Left ventricle myocardium inferior (tissue), 1 donor: ENCODE measurements at regions not wholly inside any gene's neighbourhood (a gene's known extent, or its start where the extent isn't known, plus 50 kb on each side); places are given as distances from the start of the nearest gene placed in this dataset.

ENCODE experiments used
- DNase-seq: peaks from one replicate; pipeline ENCODE4 v3.0.0-alpha.2; 2020
- H3K27ac ChIP-seq: fragments of 200-600 bp; replicated peaks from 2 replicates; pipeline ENCODE4 v1.8.0; 2021
- H3K27me3 ChIP-seq: fragments of 200-600 bp; 2 replicates; pipeline ENCODE4 v1.8.0; 2021; ENCODE audit warnings: low read depth
- H3K36me3 ChIP-seq: fragments of 200-600 bp; 2 replicates; pipeline ENCODE4 v1.8.0; 2021
- H3K4me1 ChIP-seq: fragments of 200-600 bp; 2 replicates; pipeline ENCODE4 v1.8.0; 2021
- H3K4me3 ChIP-seq: fragments of 200-600 bp; 2 replicates; pipeline ENCODE4 v1.8.0; 2021; ENCODE audit warnings: mild to moderate bottlenecking, moderate library complexity
- H3K9me3 ChIP-seq: fragments of 200-600 bp; replicated peaks from 2 replicates; pipeline ENCODE4 v1.8.0; 2021
- CTCF ChIP-seq: fragments of 200-600 bp; IDR thresholded peaks from 2 replicates; pipeline ENCODE4 v1.8.0; 2021; ENCODE audit warnings: antibody characterized with exemption, mild to moderate bottlenecking, borderline replicate concordance
- intact Hi-C: fragments of 100-400 bp; cut with micrococcal nuclease; formaldehyde crosslinking; loops from one replicate; pipeline ENCODE4 v1.11.0; 2022
- donor health status: DM: no; HTN: yes; CAD: no; lungs with severe emphysema.

DNA sequence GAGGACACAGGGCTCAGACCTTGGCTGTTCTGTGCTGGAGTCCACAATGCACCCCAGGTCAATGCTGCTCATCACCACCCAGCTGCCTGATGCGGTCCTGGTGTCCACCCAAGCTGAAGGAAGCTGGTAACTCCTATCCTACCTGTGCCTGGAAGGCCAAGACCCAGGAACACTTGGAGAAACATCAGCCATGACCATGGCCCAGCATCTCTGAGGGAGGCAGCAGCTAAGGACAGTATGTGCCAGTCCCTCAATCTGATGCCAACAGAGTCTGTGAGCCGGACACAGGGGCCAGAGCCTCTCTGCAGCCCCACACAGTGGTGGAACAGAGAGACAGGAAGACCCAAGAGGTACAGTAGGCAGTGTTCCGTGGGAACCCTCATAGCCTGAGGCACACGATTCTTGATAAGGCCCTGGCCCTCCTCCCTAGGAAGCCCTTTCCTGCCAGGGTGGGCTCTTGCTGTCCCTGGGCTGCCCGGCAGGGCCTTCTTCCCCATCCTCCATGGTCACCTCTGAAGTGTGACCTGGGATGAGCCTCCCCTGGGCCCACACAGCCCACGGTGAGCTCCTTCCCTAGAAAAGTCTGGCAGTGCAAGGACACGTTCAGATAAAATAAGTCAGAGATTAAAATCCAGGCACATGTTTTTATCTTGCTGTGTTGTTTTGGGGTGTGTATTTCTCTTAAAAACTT is 170.7 kb downstream of the THBS2 start:
- H3K4me1 ChIP-seq = no peaks in the 10 kb centered on the region
- no peak overlapping the region for H3K4me3 ChIP-seq
- TF ChIP-seq CTCF = no peak
- peaks cover 10% of the 10 kb centered on the region for H3K27me3 ChIP-seq
- no peak overlapping the region for H3K27ac ChIP-seq
- no peak for DNase-seq
- intact Hi-C loops = no loop called here
- no peaks in the 10 kb centered on the region for H3K36me3 ChIP-seq
- H3K9me3 ChIP-seq = peaks cover 10% of the 10 kb centered on the region

GRCh38 chr6:169082093-169082492 is 171.6 kb downstream of the THBS2 start:
- intact Hi-C loops = no loop called here
- H3K4me1 ChIP-seq = no peaks in the 10 kb centered on the region
- DNase-seq = no peak
- H3K27me3 ChIP-seq = peaks cover 16% of the 10 kb centered on the region
- peaks cover 10% of the 10 kb centered on the region for H3K9me3 ChIP-seq
- H3K4me3 ChIP-seq = no peak overlapping the region
- no peaks in the 10 kb centered on the region for H3K36me3 ChIP-seq
- no peak overlapping the region for H3K27ac ChIP-seq
- TF ChIP-seq CTCF = no peak

DNA sequence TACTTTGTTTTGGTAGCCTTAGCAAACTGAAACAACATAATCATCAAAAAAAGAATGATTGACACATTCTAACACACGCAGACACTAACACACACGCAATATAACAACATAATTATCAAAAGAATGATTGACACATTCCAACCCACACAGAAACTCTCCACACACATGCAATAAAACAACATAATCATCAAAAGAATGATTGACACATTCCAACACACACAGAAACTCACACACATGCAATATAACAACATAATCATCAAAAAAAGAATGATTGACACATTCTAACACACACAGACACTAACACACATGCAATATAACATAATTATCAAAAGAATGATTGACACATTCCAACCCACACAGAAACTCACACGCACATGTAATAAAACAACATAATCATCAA is 172.4 kb downstream of the THBS2 start:
- DNase-seq = no peak
- TF ChIP-seq CTCF = no peak
- intact Hi-C loops = no loop called here

GRCh38 chr6:169079650-169080049 is 174.0 kb downstream of the THBS2 start:
- no peaks in the 10 kb centered on the region for H3K36me3 ChIP-seq
- peaks cover 10% of the 10 kb centered on the region for H3K9me3 ChIP-seq
- H3K27me3 ChIP-seq = peaks cover 18% of the 10 kb centered on the region
- no peak for TF ChIP-seq CTCF
- H3K4me3 ChIP-seq = no peak overlapping the region
- DNase-seq = no peak
- intact Hi-C loops = no loop called here
- H3K27ac ChIP-seq = no peak overlapping the region
- H3K4me1 ChIP-seq = peaks cover 1% of the 10 kb centered on the region

More for the DNA sequence above, 172.4 kb downstream of the THBS2 start:
- peaks cover 18% of the 10 kb centered on the region for H3K27me3 ChIP-seq
- no peaks in the 10 kb centered on the region for H3K36me3 ChIP-seq
- peaks cover 10% of the 10 kb centered on the region for H3K9me3 ChIP-seq
- H3K4me3 ChIP-seq = no peak overlapping the region
- H3K27ac ChIP-seq = no peak overlapping the region
- H3K4me1 ChIP-seq = no peaks in the 10 kb centered on the region

DNA sequence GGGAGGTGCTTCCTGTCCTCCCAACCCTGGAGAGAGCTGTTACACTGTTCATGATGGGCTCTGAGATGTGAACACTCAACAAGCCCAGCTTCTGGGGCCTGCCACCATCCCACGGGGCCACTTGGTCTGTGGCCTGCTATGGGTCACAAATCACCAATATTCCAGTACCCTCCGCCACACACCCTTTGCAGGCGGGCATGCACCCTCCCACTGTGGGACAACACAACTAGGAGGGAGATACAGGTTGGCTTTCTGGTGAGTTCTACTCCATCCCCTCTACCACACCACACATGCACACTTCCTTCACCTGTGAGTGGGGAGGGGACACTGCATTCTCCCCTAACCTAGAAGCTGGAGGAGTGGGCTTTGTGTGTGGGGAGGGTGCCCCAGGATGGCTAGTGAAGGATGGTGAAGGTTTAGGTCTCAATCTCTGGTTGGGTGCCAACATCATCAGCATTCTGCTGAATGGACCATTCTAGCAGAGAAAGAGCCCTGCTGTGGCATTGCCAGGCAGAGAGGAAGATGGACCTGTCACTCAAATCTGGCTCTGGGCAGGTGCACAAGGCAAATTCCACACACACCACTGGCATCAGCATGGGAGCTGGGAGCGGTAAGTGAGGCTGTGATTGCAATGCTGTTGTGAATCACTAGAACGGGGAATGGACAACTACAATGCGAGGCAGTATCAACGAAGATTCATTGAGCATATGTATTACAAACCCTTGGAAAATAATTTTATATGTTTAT is 175.1 kb downstream of the THBS2 start:
- H3K36me3 ChIP-seq = no peaks in the 10 kb centered on the region
- H3K4me1 ChIP-seq = peaks cover 5% of the 10 kb centered on the region
- no peak for DNase-seq
- no peak overlapping the region for H3K4me3 ChIP-seq
- no peak overlapping the region for H3K27ac ChIP-seq
- no peak for TF ChIP-seq CTCF
- peaks cover 27% of the 10 kb centered on the region for H3K27me3 ChIP-seq
- intact Hi-C loops = no loop called here
- peaks cover 10% of the 10 kb centered on the region for H3K9me3 ChIP-seq
